NAMALWA (cell line): ENCODE measurements at regions not wholly inside any gene's neighbourhood (a gene's known extent, or its start where the extent isn't known, plus 50 kb on each side); places are given as distances from the start of the nearest gene placed in this dataset.

ENCODE experiments used
- DNase-seq: peaks from one replicate; pipeline ENCODE4 v3.0.0-alpha.2; 2015; ENCODE audit warnings: low spot score

DNA sequence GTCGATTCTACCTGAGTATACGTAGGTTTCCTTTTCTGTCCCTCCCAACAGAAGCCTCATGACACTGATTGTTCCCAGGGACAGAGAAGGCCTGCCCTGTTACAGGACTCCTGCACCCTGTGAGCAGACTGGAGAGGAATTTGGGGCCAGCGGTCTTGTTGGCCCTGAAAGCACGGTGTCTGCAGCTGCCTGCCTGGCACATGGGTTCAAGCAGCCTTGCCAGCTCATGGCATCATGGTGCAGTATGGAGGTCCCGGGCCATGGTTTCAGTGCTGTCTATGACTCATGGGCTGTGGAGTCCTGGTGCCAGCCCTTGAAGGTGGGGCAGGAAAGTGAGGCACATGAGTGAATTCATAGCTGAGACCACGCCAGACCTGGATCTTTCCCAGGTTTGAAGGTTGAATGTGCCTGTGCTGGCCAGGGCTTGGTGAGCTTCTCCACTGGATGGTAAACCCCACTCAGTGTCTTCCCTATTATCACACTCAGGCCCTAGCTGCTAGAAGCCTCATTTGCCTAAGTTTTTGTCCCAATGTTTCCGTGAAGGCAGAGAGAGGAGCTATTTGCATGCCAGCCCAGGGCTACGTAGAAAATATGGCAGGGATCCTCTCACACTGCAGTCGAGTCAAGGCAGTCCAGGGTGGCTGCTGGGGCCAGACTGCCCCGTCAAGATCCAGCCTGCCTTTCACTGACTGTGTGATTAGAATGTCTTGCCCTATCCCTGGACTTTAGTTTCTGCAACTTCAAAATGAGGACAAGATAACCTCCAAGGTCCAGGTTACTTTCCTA lies 277.2 kb upstream of the CCL2 start:
- DNase-seq = no peak

GRCh38 chr17:33978889-33979288 lies 276.2 kb upstream of the CCL2 start:
- DNase-seq = no peak

GRCh38 chr17:33980193-33980592 lies 274.9 kb upstream of the CCL2 start:
- no peak for DNase-seq

DNA sequence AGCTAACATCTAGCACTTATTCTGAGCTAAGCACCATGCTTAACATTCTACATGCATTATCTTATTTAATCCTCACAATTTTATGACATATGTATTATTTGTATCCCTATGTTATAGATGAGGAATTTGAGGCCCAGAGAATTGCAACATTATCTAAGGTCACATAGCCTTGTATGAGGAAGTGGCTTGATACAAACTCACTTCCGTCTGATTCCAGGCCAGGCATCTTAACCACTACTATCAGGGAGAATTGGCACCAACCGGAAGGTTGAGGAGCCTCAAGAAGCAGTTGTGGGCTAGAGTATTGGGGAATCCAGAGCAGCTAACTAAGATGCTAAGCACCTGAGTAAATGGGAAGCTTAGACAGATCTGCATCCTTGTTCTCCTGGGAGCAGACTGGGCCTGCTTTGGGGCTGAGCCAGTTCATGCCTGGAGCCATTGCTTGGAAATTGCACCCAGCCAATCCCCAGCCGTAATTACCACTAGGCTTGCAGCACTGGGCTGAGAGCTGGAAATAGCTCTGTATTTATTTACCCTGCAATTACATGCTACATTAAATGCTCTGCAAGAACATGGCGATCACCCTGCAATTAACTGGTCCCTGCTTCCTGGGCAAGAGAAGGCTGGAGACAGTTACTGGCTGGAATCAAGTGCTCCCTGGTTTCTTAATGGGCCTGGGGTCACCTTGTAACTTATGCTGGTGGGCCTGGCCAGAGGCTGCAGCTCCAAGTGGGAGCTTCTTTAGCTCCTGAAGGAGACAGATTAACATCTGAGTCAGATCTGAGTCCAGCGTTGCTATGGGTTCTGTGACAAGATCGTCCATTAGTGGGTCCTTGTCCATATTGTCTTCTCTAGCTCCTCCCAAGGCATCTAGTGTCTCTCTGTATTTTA lies 273.1 kb upstream of the CCL2 start:
- no peak for DNase-seq

GRCh38 chr17:33982909-33983308 lies 272.2 kb upstream of the CCL2 start:
- no peak for DNase-seq

DNA sequence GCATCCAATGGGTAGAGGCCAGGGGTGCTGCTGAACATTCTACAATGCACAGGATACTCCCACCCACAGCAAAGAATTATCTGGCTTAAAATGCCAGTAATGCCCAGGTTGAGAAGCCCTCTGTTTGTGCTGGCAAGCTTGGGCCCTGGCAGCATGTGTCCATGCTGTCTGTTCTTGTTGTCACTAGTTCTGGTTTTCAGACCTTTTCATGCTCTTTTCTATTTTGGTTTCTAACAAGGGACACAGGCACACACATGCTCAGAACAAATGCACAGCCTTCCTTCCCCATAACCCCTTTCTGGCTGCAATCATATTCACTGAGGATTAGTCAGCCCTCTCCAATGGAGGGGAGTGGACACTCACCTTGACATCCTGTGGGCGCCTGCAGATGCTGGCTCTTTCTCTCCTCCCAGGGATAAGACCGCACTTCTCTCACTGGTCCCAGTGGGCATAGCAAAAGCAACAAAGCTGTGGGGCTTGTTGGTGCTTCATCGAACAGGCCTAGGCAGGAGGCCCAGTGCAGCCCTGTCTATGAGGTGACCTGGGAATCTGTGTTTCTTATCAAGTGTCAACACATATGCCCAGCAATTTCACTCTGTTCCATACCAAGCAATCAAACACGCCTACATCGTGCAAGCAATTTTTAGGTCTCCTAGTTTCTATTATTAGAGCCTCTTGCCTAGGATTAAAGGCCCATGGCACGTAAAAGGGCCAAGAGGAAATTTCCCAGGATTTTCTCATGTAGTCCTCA lies 271.1 kb upstream of the CCL2 start:
- DNase-seq = no peak

GRCh38 chr17:33986088-33986487 lies 269.0 kb upstream of the CCL2 start:
- no peak for DNase-seq

DNA sequence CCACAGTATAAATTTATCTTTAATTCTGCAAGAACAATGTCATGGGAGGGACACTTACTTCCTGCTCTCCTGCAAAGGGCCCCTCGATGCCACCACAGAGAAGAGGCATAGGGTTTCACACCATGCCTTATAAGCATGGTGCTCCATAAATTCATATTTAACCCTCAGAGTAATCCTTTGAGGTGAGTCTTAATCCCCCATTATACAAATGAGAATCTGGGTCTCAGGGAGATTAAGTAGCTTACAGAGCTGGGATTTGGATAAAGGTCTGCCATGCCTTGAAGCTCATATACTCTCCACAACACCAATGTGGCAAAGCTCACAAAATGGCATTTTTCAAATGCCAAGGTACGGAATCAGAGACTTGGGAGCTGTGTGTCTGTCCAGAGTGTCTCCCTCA lies 268.5 kb upstream of the CCL2 start:
- no peak for DNase-seq

DNA sequence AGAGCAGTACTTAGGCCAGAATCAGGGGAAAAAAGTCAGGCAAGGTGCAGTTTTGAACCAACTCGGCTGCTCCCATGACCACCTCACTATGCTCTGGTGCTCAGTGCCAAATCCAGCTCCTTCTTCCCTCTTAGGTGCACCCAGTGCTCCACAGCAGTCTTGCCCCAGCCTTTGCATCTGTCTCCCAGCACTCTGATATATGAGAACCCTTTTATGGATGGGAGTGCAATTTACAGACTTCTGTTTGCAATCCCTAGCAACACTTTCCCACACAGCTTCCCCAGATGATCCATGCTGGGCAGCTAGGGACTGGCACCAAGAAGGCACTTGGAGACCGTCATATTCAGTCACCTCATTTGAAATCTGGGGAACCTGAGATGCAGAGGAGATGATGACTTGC lies 267.9 kb upstream of the CCL2 start:
- no peak for DNase-seq

DNA sequence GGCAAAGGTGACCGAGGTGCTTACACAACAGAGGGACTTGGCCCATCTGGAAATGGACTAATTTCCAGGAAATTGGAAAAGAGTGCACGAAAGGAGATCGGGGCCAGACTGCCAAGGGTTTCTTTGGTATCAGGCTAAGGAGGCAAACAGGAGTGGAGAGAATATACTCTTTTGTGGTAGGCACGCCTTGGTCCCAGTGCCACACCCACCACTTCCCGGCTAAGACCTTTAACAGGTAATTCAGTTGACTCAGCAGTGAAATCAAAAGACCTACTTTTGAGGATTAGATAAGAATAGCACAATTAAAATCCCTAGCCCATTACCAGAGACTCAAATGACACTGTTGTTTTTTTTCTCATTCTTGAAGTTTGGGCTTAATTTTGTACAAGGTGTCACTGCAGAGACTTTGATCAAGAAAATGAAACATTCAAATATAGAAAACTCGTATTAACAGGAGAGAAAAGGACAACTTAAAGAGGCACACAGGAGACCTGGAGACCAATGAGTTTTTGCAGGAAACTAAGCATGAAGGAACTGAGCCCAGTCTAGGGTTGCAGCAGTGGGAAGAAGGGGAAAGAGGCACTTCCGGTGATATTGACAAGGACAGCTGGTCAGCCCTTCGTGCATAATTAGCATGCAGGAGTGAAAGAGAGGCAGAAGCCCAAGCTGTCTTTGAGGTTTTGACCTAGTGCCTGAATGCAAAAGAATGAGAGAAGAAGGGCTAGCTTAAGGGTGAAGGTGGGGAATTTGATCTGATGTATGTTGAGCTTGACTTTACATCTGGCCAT lies 265.5 kb upstream of the CCL2 start:
- DNase-seq = no peak

- no peak for DNase-seq
Observed at GRCh38 chr17:33990943-33991706, 264.0 kb upstream of the CCL2 start.

DNA sequence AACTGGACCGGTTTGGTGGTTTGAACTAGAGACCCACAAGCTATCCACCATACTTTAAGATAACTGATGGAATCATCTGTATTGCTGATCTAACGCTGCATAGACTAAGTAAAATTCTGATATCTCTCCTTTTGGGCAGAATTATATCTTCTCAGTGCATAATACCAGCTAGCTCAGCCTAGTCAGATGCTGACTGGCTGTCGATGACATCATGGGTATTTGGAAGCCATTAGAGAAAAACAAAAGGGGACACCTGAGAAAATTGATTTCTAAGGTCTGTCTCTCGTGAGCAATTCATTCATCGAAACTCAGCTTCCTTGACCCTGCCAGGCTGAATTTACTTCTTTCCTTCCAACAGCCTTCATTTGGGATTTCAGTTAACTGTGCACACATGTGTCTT lies 263.0 kb upstream of the CCL2 start:
- no peak for DNase-seq

GRCh38 chr17:34000639-34001038 lies 254.4 kb upstream of the CCL2 start:
- no peak for DNase-seq

GRCh38 chr17:34001246-34001645 lies 253.8 kb upstream of the CCL2 start:
- no peak for DNase-seq

DNA sequence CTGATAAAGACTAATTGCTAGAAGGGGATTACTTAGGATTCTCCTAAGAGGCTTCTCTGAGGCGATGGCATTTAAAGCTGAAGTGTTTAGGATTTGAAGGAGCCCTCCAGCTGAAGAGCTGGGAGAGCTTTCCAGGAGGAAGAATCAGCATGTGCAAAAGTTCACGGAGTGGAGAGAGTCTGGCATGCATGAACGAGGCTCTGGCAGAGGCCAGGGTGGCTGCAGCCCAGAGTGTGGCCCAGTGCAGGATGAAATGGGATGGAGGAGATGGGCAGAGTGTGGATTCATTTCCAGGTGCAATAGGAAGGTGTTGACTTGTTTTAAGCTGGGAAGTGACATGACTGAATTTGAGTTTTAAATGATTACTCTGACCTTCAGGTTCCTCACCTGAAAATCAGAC lies 249.0 kb upstream of the CCL2 start:
- DNase-seq = no peak

- DNase-seq = no peak
Observed at GRCh38 chr17:34008125-34008524, 247.0 kb upstream of the CCL2 start.

GRCh38 chr17:34009912-34010311 lies 245.2 kb upstream of the CCL2 start:
- DNase-seq = no peak

- DNase-seq = no peak
Observed at GRCh38 chr17:34010534-34010933, 244.6 kb upstream of the CCL2 start.

- DNase-seq = no peak
Observed at GRCh38 chr17:34011599-34011998, 243.5 kb upstream of the CCL2 start.

DNA sequence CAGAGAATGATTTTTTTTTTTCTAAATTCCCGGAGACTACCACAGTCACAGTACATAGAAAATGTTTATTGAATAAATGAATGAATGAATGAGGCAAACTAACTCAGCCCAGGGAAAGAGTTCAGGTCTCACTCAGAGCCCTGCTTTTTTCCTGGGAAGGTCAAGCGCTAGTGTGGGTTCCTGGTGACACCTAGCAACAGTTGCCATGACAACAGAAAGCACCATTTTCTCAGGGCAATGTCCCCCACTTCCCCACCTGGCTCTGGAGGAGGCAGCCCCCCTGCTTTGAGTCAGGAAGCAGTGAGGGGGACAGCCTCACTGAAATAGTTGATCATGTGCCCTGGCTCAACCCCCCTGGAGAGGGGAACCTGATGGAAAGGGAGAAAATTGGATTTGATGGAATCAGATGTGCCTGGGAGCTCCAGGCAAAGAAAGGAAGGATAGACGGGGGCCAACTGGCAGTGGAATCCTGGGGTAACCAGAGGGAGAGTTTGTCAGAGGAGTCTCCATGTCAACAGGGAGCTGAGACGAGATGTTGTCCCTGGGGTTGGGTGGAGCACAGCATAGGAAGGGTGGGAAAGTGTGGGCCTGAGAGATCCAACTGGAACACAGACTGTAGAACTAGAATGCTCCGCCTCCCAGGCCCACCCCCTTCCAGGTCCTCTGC lies 242.2 kb upstream of the CCL2 start:
- DNase-seq = no peak

GRCh38 chr17:34015253-34015652 lies 239.8 kb upstream of the CCL2 start:
- no peak for DNase-seq
